ENCODE measurements at regions not wholly inside any gene's neighbourhood (a gene's known extent, or its start where the extent isn't known, plus 50 kb on each side); places are given as distances from the start of the nearest gene placed in this dataset.

GRCh38 chr12:62075870-62076269, 184.3 kb upstream of the USP15 start:
- TF ChIP-seq, protein P1, sequence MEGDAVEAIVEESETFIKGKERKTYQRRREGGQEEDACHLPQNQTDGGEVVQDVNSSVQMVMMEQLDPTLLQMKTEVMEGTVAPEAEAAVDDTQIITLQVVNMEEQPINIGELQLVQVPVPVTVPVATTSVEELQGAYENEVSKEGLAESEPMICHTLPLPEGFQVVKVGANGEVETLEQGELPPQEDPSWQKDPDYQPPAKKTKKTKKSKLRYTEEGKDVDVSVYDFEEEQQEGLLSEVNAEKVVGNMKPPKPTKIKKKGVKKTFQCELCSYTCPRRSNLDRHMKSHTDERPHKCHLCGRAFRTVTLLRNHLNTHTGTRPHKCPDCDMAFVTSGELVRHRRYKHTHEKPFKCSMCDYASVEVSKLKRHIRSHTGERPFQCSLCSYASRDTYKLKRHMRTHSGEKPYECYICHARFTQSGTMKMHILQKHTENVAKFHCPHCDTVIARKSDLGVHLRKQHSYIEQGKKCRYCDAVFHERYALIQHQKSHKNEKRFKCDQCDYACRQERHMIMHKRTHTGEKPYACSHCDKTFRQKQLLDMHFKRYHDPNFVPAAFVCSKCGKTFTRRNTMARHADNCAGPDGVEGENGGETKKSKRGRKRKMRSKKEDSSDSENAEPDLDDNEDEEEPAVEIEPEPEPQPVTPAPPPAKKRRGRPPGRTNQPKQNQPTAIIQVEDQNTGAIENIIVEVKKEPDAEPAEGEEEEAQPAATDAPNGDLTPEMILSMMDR (IDR thresholded peaks at IDR 0.05; ENCODE audit: low read depth, low read length): no peak
- Histone ChIP-seq H3K27ac (no peak overlapping the region), H3K4me3 (ENCODE audit: low read depth, low read length) (no peak overlapping the region), H3K27me3 (ENCODE audit: insufficient read depth, low read depth, severe bottlenecking) (no peaks in the 10 kb centered on the region), H3K36me3 (no peaks in the 10 kb centered on the region), H3K9me3 (ENCODE audit: severe bottlenecking) (no peaks in the 10 kb centered on the region)
- DNase-seq: no peak

GRCh38 chr12:62078020-62078419, 182.2 kb upstream of the USP15 start:
- DNase-seq: no peak
- Histone ChIP-seq H3K36me3 (no peaks in the 10 kb centered on the region), H3K9me3 (ENCODE audit: severe bottlenecking) (no peaks in the 10 kb centered on the region), H3K4me3 (ENCODE audit: low read depth, low read length) (no peak overlapping the region), H3K27ac (no peak overlapping the region), H3K27me3 (ENCODE audit: insufficient read depth, low read depth, severe bottlenecking) (no peaks in the 10 kb centered on the region)
- TF ChIP-seq, protein P1 (IDR thresholded peaks at IDR 0.05; ENCODE audit: low read depth, low read length): no peak

- Histone ChIP-seq H3K27ac (no peak overlapping the region), H3K9me3 (ENCODE audit: severe bottlenecking) (no peaks in the 10 kb centered on the region), H3K4me3 (ENCODE audit: low read depth, low read length) (no peak overlapping the region), H3K36me3 (no peaks in the 10 kb centered on the region), H3K27me3 (ENCODE audit: insufficient read depth, low read depth, severe bottlenecking) (no peaks in the 10 kb centered on the region)
- TF ChIP-seq, protein P1 (IDR thresholded peaks at IDR 0.05; ENCODE audit: low read depth, low read length): no peak
- DNase-seq: no peak
These were observed 177.8 kb upstream of the USP15 start for GRCh38 chr12:62082448-62082847.

DNA sequence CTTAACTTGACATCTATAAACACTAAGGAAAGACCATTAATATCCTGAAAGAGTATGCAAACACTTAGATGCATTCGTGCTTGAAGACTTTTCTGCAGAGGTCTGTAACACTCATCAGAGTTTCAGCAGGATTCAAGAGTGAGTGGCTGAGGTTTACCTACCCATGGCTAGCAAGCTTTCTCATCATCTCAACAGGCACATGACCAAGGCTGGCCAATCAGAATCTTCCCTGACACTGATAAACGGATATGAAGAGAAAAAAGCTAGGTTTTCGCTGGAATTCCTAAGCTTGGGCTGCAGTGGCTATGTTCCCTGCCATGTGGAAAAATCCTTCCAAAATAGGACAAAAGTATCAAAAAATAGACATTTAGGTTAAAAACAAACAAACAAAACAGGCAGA, 162.1 kb upstream of the USP15 start:
- TF ChIP-seq, protein P1 (IDR thresholded peaks at IDR 0.05; ENCODE audit: low read depth, low read length): no peak
- Histone ChIP-seq H3K36me3 (no peaks in the 10 kb centered on the region), H3K9me3 (ENCODE audit: severe bottlenecking) (no peaks in the 10 kb centered on the region), H3K27me3 (ENCODE audit: insufficient read depth, low read depth, severe bottlenecking) (no peaks in the 10 kb centered on the region), H3K27ac (no peak overlapping the region), H3K4me3 (ENCODE audit: low read depth, low read length) (no peak overlapping the region)
- no peak for DNase-seq

DNA sequence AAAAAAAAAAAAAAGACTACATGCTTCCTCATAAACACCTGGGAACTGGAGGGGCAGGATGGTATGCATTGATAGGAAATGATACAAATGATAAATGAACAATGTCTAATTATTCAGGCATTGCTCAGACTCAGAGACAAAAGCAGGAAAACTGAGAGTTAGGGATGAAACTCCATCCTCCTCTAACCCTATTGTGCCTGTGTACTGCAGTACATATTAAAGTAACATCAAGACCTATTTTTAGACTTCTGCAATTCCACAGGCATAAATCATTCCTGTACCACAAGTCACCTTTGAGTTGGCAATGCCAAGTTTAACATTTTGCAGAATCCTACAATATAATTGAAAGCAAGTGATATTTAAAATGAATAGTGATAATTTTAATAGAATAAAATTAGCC, 156.5 kb upstream of the USP15 start:
- no peaks in the 10 kb centered on the region for H3K36me3 ChIP-seq
- no peak overlapping the region for H3K4me3 ChIP-seq (ENCODE audit: low read depth, low read length)
- no peak overlapping the region for H3K27ac ChIP-seq
- H3K27me3 ChIP-seq (ENCODE audit: insufficient read depth, low read depth, severe bottlenecking): no peaks in the 10 kb centered on the region
- H3K9me3 ChIP-seq (ENCODE audit: severe bottlenecking): no peaks in the 10 kb centered on the region
- TF ChIP-seq, protein P1 (IDR thresholded peaks at IDR 0.05; ENCODE audit: low read depth, low read length): no peak
- DNase-seq: no peak

DNA sequence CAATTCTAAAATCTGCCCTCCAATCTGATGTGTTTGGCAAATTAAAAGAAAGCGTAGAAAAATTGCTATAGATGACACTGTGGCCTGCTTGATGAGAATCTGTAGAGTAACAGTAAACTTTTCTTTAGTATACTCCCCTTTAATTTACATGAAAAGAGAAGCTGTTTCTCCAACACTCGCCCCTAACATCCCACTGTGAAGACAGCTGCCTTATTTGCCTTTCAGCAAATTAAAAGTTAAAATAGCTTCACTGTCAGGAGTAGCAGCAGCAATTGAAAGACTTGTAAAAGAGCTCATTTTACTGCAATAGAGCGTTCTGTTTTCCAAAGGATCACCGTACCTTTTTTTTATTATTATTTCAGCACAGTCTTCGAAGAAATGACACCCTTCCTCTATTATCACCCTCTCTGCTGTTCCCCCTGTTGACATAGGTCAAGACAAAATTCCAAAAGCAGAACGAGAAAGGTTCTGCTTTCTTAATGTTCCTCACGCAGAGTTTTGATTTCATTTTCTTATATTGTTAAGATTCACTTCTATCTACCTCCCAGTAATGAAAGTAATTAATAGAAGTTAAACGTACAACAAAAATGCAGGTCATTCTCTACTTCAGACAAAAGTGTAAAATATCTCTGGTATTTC, 153.5 kb upstream of the USP15 start:
- TF ChIP-seq, protein P1 (IDR thresholded peaks at IDR 0.05; ENCODE audit: low read depth, low read length): no peak
- no peaks in the 10 kb centered on the region for H3K36me3 ChIP-seq
- no peak overlapping the region for H3K27ac ChIP-seq
- H3K27me3 ChIP-seq (ENCODE audit: insufficient read depth, low read depth, severe bottlenecking): no peaks in the 10 kb centered on the region
- no peak overlapping the region for H3K4me3 ChIP-seq (ENCODE audit: low read depth, low read length)
- H3K9me3 ChIP-seq (ENCODE audit: severe bottlenecking): no peaks in the 10 kb centered on the region
- no peak for DNase-seq

All from WERI-Rb-1 (cell line).